ENCODE measurements at regions not wholly inside any gene's neighbourhood (a gene's known extent, or its start where the extent isn't known, plus 50 kb on each side); places are given as distances from the start of the nearest gene placed in this dataset.

DNA sequence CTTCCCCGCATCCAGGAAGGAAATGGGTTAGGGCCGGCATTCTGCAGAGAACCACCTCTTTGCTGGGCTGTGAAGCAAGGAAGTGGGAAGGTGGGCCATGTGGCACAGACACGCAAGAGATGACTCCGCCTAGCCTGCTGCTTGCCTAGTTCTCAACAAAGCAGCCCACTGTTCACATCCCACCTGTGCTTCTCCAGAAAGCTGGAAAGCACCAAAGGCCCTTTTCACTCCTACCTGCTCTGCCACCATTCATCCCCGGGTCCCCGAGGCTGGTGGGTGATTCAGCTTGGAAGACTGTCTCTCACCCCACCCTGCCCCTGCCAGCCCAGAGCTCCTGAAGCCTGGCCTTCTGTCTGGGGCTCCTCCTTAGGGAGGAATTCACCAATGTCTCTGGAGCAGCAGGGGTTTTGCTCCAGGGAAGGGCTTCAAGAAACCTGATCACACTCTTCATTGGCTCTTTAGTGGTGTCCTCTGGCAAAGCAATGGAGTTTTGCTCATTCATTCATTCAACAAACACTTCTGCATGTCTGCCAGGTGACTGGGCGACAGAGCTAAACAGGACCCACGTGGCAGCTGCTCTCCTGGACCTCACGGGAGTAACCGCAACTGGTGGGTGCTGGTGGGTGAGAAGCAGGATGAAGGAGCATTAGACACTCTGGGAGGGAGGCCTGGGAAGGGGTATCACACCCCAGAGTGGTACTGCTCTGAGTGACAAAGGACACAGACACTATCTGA is 145.4 kb upstream of the TLE3 start:
- no peak for TF ChIP-seq POLR2A (IDR thresholded peaks at IDR 0.05)
- TF ChIP-seq CTCF (IDR thresholded peaks at IDR 0.05): no peak

All from heart left ventricle (tissue), 13 donors.